GM06990 (cell line): ENCODE measurements at regions not wholly inside any gene's neighbourhood (a gene's known extent, or its start where the extent isn't known, plus 50 kb on each side); places are given as distances from the start of the nearest gene placed in this dataset.

ENCODE experiments used
- DNase-seq: peaks from one replicate; pipeline ENCODE4 v3.0.0-alpha.2; 2011; ENCODE audit not compliant: insufficient read length; ENCODE audit errors: extremely low read depth
- H3K27me3 ChIP-seq: replicated peaks from 2 replicates; pipeline ENCODE4 v1.6.0; 2011; ENCODE audit warnings: low read length; ENCODE audit not compliant: control insufficient read depth, insufficient read depth
- H3K36me3 ChIP-seq: 2 replicates; pipeline ENCODE4 v1.5.1; 2011; ENCODE audit warnings: low read length; ENCODE audit not compliant: control insufficient read depth, insufficient read depth
- H3K4me3 ChIP-seq: replicated peaks from 2 replicates; pipeline ENCODE4 v1.5.1; 2011; ENCODE audit warnings: low read depth, mild to moderate bottlenecking, control low read depth, low read length
- TF ChIP-seq, protein P1 (sequence below): IDR thresholded peaks from 2 replicates; pipeline ENCODE4 v1.5.1; 2011; ENCODE audit warnings: low read length, control low read depth, mild to moderate bottlenecking, inconsistent platforms; ENCODE audit not compliant: insufficient read depth, poor library complexity, severe bottlenecking

DNA sequence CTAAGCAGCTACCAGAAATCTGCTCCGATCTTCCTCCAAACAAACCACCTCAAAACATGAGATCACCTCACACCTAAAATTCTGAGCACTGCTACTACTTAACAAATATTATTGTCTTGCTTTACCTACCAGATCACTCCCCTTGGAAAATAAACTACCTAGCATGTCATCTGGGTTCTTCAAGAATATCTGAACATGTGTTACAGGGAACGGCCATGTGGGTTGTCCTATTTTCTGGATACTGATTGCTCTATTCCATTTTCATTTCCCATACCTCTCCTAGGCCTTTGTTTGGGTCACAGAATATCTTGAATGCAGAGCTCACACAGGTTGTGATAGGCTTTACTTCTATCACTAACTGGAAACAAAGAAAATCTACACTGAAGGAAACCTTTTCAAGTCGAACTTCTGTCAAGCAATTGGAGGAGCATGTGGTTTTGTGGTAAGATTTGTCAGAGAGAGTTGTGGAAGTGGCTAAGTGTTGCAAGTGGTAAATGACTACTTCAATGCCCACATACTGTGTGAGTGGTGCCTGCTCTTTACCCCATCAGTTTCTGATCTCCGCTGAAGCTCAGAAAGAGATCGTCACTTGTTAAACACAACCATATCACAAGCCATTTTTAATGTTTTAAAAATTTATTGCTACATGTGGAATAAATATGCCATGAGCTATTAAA, 739.1 kb upstream of the ZEB2 start:
- no peak overlapping the region for H3K4me3 ChIP-seq
- H3K36me3 ChIP-seq: no peaks in the 10 kb centered on the region
- TF ChIP-seq, protein P1, sequence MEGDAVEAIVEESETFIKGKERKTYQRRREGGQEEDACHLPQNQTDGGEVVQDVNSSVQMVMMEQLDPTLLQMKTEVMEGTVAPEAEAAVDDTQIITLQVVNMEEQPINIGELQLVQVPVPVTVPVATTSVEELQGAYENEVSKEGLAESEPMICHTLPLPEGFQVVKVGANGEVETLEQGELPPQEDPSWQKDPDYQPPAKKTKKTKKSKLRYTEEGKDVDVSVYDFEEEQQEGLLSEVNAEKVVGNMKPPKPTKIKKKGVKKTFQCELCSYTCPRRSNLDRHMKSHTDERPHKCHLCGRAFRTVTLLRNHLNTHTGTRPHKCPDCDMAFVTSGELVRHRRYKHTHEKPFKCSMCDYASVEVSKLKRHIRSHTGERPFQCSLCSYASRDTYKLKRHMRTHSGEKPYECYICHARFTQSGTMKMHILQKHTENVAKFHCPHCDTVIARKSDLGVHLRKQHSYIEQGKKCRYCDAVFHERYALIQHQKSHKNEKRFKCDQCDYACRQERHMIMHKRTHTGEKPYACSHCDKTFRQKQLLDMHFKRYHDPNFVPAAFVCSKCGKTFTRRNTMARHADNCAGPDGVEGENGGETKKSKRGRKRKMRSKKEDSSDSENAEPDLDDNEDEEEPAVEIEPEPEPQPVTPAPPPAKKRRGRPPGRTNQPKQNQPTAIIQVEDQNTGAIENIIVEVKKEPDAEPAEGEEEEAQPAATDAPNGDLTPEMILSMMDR: no peak
- no peak for DNase-seq
- H3K27me3 ChIP-seq: 0 out of 2 replicates have a peak, but pooled peaks cover 1% of the 10 kb centered on the region

DNA sequence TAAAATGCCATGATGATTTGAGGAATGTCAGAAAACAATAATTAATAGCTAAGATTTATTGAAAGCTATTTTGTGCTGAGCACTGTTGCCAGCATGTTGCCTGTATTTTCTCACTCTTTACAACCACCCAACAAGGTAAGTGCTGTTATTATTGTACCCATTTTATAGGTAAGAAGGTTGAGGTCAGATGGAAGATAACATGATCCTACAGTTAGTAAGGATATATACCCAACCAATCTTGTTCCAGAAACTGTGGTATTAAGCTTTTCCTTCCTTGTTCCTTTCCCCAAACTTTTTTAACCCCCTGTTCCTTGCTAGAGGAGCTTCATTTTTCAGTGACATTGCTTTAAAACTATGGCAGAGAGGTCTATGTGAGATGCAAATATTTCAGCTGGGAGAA, 738.0 kb upstream of the ZEB2 start:
- TF ChIP-seq, protein P1: no peak
- 0 out of 2 replicates have a peak, but pooled peaks cover 1% of the 10 kb centered on the region for H3K27me3 ChIP-seq

DNA sequence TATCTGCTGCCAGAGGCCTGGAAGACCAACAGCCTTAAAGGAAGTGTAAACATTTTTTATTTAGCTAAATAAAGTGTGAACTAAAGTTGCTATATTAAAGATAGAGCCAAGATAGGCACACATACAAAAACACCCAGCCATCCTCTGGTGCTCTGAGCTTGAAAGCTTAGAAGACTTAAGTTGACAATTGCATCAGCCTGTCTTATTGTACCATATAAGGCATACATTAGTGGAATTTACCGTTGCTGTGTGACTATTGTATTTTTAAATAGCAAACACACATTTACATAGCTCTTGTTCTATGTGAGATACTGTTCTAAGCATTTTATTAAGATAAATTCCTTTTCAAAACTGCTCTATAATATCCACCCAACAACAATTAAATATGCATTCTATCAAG, 736.6 kb upstream of the ZEB2 start:
- Histone ChIP-seq H3K4me3 (no peak overlapping the region), H3K36me3 (no peaks in the 10 kb centered on the region), H3K27me3 (0 out of 2 replicates have a peak, but pooled peaks cover 1% of the 10 kb centered on the region)
- DNase-seq: no peak
- TF ChIP-seq, protein P1: no peak

More for the DNA sequence above, 738.0 kb upstream of the ZEB2 start:
- no peaks in the 10 kb centered on the region for H3K36me3 ChIP-seq
- no peak for DNase-seq
- H3K4me3 ChIP-seq: no peak overlapping the region

DNA sequence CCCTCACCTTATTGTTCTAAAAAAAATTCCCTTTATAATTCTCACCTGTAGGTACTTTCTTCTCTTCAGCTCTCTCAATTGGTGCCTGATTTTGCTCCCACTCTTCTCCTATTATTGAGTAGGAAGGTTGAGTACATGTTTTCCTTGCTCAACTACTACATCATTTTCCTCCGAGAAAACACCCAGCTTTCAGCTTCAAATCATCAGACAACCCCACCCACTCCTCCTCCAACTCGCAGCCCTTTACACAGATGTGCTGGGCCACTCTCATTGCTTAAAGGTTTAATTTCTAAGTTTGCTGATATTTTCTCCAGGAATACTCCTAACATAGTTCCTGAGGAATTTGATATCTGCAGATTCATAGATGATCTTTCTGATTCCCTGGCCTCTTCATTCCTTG, 734.4 kb upstream of the ZEB2 start:
- Histone ChIP-seq H3K36me3 (no peaks in the 10 kb centered on the region), H3K27me3 (0 out of 2 replicates have a peak, but pooled peaks cover 1% of the 10 kb centered on the region), H3K4me3 (no peak overlapping the region)
- DNase-seq: no peak
- TF ChIP-seq, protein P1: no peak

DNA sequence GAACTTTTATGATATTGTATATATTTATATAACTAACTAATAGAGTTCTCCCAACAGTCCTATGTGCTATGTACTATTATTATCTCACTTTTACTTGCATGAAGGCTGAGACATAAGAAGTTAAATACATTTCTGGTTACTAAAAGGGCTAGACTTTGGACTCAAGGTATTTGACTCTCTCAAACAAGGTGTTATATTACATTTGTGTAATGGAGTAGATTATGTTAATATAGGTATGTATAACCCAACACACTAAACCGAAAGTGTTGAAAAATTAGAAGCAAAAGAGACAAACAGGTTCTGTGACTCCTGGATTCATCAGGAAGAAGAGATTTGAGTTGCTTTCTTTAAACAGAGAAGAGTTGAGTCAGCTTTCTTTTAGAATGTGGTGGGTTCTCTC, 733.6 kb upstream of the ZEB2 start:
- Histone ChIP-seq H3K36me3 (no peaks in the 10 kb centered on the region), H3K27me3 (no peaks in the 10 kb centered on the region), H3K4me3 (no peak overlapping the region)
- DNase-seq: no peak
- TF ChIP-seq, protein P1: no peak

GRCh38 chr2:145245268-145245870, 725.5 kb upstream of the ZEB2 start:
- DNase-seq: no peak
- Histone ChIP-seq H3K36me3 (no peaks in the 10 kb centered on the region), H3K4me3 (no peak overlapping the region), H3K27me3 (no peaks in the 10 kb centered on the region)
- TF ChIP-seq, protein P1: no peak
